B cell (primary cell): ENCODE measurements at regions not wholly inside any gene's neighbourhood (a gene's known extent, or its start where the extent isn't known, plus 50 kb on each side); places are given as distances from the start of the nearest gene placed in this dataset.

Experiments
- ATAC-seq: fragments of 200-7000 bp; cut with Tn5 transposase; one replicate; pipeline ENCODE4 v1.10.0; 2021; ENCODE audit warnings: low read depth, mild to moderate bottlenecking, moderate number of reproducible peaks, moderate library complexity
- CTCF ChIA-PET: fragments of 350-600 bp; sonication (Branson Sonifier 250); formaldehyde crosslinking; loops from one replicate; lab custom pipeline; 2021; ENCODE audit warnings: antibody characterized with exemption, inconsistent platforms; lab: Charles Lee
- POLR2A ChIA-PET: fragments of 350-600 bp; sonication (Branson Sonifier 250); formaldehyde crosslinking; loops from one replicate; lab custom pipeline; 2021; ENCODE audit warnings: antibody characterized with exemption; lab: Charles Lee
- DNase-seq: peaks from one replicate; pipeline ENCODE4 v3.0.0; 2013
- H2AFZ ChIP-seq: 2 replicates; pipeline ENCODE4 v1.6.1; 2012; ENCODE audit warnings: mild to moderate bottlenecking, low read depth, low read length; ENCODE audit not compliant: insufficient read depth, poor library complexity, severe bottlenecking
- H3K27ac ChIP-seq, 2 donors: 1 replicate in 1 of 2; 2 replicates in 1 of 2; pipeline ENCODE4 v1.5.1; 2012 to 2013; ENCODE audit warnings: low read length in 2 of 2, mild to moderate bottlenecking in 2 of 2, moderate library complexity in 1 of 2
- H3K27me3 ChIP-seq, 4 experiments: fragments of 200-600 bp in 1 of 4; sonication (generic) in 1 of 4; replicated peaks in 1 of 4; 1 replicate in 2 of 4; 2 replicates in 2 of 4; pipeline versions ENCODE4 v1.6.1 to v1.7.0; 2013 to 2016; ENCODE audit warnings: low read length in 3 of 4, mild to moderate bottlenecking in 2 of 4, mixed read lengths in 1 of 4, moderate library complexity in 1 of 4; ENCODE audit not compliant: insufficient read depth in 4 of 4, control insufficient read depth in 3 of 4; ENCODE audit errors: control extremely low read depth in 1 of 4
- H3K36me3 ChIP-seq, 2 experiments: replicated peaks in 1 of 2; 1 replicate in 1 of 2; 2 replicates in 1 of 2; pipeline versions ENCODE4 v1.6.1 to v1.7.1; 2013; ENCODE audit warnings: low read length in 1 of 2; ENCODE audit not compliant: insufficient read depth in 2 of 2, control insufficient read depth in 1 of 2; ENCODE audit errors: control extremely low read depth in 1 of 2, extremely low read depth in 1 of 2
- H3K4me1 ChIP-seq, 2 donors: fragments of 200-600 bp in 1 of 2; sonication (generic) in 1 of 2; 1 replicate in 1 of 2; 2 replicates in 1 of 2; pipeline versions ENCODE4 v1.5.1 to v1.6.1; 2013 to 2017; ENCODE audit warnings: low read length in 2 of 2; ENCODE audit not compliant: control insufficient read depth in 2 of 2, insufficient read depth in 2 of 2
- H3K4me2 ChIP-seq: replicated peaks from 2 replicates; pipeline ENCODE3; 2012; ENCODE audit warnings: mild to moderate bottlenecking, low read depth, low read length; ENCODE audit not compliant: poor library complexity, severe bottlenecking
- H3K4me3 ChIP-seq, 5 experiments: fragments of 200-600 bp in 1 of 5; sonication (generic) in 1 of 5; 1 replicate in 3 of 5; 2 replicates in 2 of 5; pipeline versions ENCODE4 v1.5.1 to v1.7.0; 2011 to 2016; ENCODE audit warnings: low read length in 4 of 5, mild to moderate bottlenecking in 4 of 5, low read depth in 2 of 5, control low read depth in 1 of 5, moderate library complexity in 1 of 5; ENCODE audit not compliant: insufficient read depth in 1 of 5; ENCODE audit errors: control extremely low read depth in 1 of 5, extremely low read depth in 1 of 5
- H3K79me2 ChIP-seq: fragments of 200-600 bp; sonication (generic); one replicate; pipeline ENCODE4 v1.6.0; 2016; ENCODE audit warnings: low read length; ENCODE audit not compliant: control insufficient read depth, insufficient read depth
- H3K9ac ChIP-seq: fragments of 200-600 bp; sonication (generic); 2 replicates; pipeline ENCODE4 v1.6.1; 2017; ENCODE audit warnings: mild to moderate bottlenecking, low read length, moderate library complexity
- H3K9me3 ChIP-seq, 3 donors: one replicate each; pipeline versions ENCODE4 v1.6.1 to v1.7.1; 2013; ENCODE audit warnings: low read length in 2 of 3; ENCODE audit not compliant: control insufficient read depth in 2 of 3, insufficient read depth in 1 of 3; ENCODE audit errors: control extremely low read depth in 1 of 3
- H4K20me1 ChIP-seq: 2 replicates; pipeline ENCODE4 v1.6.0; 2012; ENCODE audit warnings: mild to moderate bottlenecking, low read length; ENCODE audit not compliant: insufficient read depth, control insufficient read depth, poor library complexity, severe bottlenecking
- H3K27ac Mint-ChIP-seq: one replicate; pipeline ENCODE4 v1.8.0; 2021; ENCODE audit warnings: mixed read lengths
- H3K27me3 Mint-ChIP-seq: one replicate; pipeline ENCODE4 v1.8.0; 2021; ENCODE audit warnings: mixed read lengths
- H3K4me1 Mint-ChIP-seq: one replicate; pipeline ENCODE4 v1.8.0; 2021; ENCODE audit warnings: mixed read lengths
- H3K4me3 Mint-ChIP-seq: one replicate; pipeline ENCODE4 v1.8.0; 2021; ENCODE audit warnings: mixed read lengths
- H3K9me3 Mint-ChIP-seq: one replicate; pipeline ENCODE4 v1.8.0; 2022; ENCODE audit warnings: mixed read lengths; ENCODE audit not compliant: insufficient read depth
- CTCF ChIP-seq: fragments of 200-600 bp; IDR thresholded peaks from one replicate; pipeline ENCODE4 v1.8.0; 2022; ENCODE audit warnings: antibody characterized with exemption, mild to moderate bottlenecking
- EZH2 ChIP-seq: IDR thresholded peaks from 2 replicates; pipeline ENCODE4 v1.6.1; 2012; ENCODE audit warnings: borderline replicate concordance, low read depth, mild to moderate bottlenecking, moderate library complexity, low read length; ENCODE audit not compliant: insufficient read depth, poor library complexity, severe bottlenecking
- WGBS: methylation state at CpG from one replicate; pipeline ENCODE4 v1.1.5; 2013; ENCODE audit warnings: missing lambda C conversion rate; ENCODE audit not compliant: insufficient coverage; 5-methylcytosine and 5-hydroxymethylcytosine counted together
- intact Hi-C: fragments of 100-400 bp; cut with micrococcal nuclease; formaldehyde crosslinking; loops from one replicate; pipeline ENCODE4 v1.10.0; 2022

GRCh38 chr5:2164586-2164985 is 281.9 kb upstream of the IRX4 start:
- H3K9ac ChIP-seq = no peak overlapping the region
- WGBS = 74% methylated on average over 8 of the region's 13 CpGs
- no peaks in the 10 kb centered on the region for H4K20me1 ChIP-seq

GRCh38 chr5:2163940-2164490 is 281.3 kb upstream of the IRX4 start:
- Histone ChIP-seq H3K9me3 (peaks cover 0 to 11% (median 0%) of the 10 kb centered on the region in 3 donors), H2AFZ (no peak overlapping the region), H3K4me2 (no peak overlapping the region), H3K79me2 (no peaks in the 10 kb centered on the region), H3K4me1 (no peaks in the 10 kb centered on the region), H3K27ac (no peak overlapping the region), H3K27me3 (no peaks in the 10 kb centered on the region), H3K36me3 (no peaks in the 10 kb centered on the region), H3K9ac (no peak overlapping the region), H3K4me3 (no peak overlapping the region), H4K20me1 (no peaks in the 10 kb centered on the region)
- WGBS = 74% methylated on average over 13 of the region's 16 CpGs
- no peak overlapping the region for H3K4me3 Mint-ChIP-seq
- intact Hi-C loops = no loop called here
- H3K27ac Mint-ChIP-seq = no peak overlapping the region
- ATAC-seq = no peak
- ChIA-PET CTCF (no interaction called here), POLR2A (no interaction called here)
- H3K27me3 Mint-ChIP-seq = peaks cover 3% of the 10 kb centered on the region
- H3K9me3 Mint-ChIP-seq = no peaks in the 10 kb centered on the region
- H3K4me1 Mint-ChIP-seq = no peaks in the 10 kb centered on the region
- TF ChIP-seq CTCF (no peak), EZH2 (no peak)
- no peak for DNase-seq

More at GRCh38 chr5:2164586-2164985, 281.9 kb upstream of the IRX4 start:
- ChIA-PET CTCF (no interaction called here), POLR2A (no interaction called here)
- H3K27ac ChIP-seq = no peak overlapping the region
- TF ChIP-seq EZH2 = no peak
- TF ChIP-seq CTCF = no peak
- no peaks in the 10 kb centered on the region for H3K27me3 ChIP-seq
- Mint-ChIP-seq H3K27me3 (peaks cover 3% of the 10 kb centered on the region), H3K4me1 (no peaks in the 10 kb centered on the region), H3K4me3 (no peak overlapping the region), H3K27ac (no peak overlapping the region), H3K9me3 (no peaks in the 10 kb centered on the region)
- H3K36me3 ChIP-seq = no peaks in the 10 kb centered on the region
- intact Hi-C loops = no loop called here
- H3K4me1 ChIP-seq = no peaks in the 10 kb centered on the region
- no peaks in the 10 kb centered on the region for H3K79me2 ChIP-seq
- H2AFZ ChIP-seq = no peak overlapping the region
- ATAC-seq (no peak), DNase-seq (no peak)
- no peak overlapping the region for H3K4me3 ChIP-seq
- H3K9me3 ChIP-seq = peaks cover 0 to 11% (median 0%) of the 10 kb centered on the region in 3 donors
- H3K4me2 ChIP-seq = no peak overlapping the region
